Astrocyte (in vitro differentiated cells and primary cell): ENCODE measurements at regions not wholly inside any gene's neighbourhood (a gene's known extent, or its start where the extent isn't known, plus 50 kb on each side); places are given as distances from the start of the nearest gene placed in this dataset.
"Not testable (repeated sequence)": the region's sequence is repeated elsewhere in the genome, so short reads cannot be mapped to it uniquely, and the experiment has no call there.

ENCODE experiments used
- DNase-seq: peaks from one replicate; pipeline ENCODE4 v3.0.0-alpha.2; 2010; ENCODE audit warnings: low read depth
- FAIRE-seq: peaks from 2 replicates; lab custom pipeline; 2011; peaks lifted over from hg19 to GRCh38; lab: Jason Lieb, UNC
- H2AFZ ChIP-seq: 2 replicates; pipeline ENCODE4 v1.6.0; 2012; ENCODE audit warnings: low read depth, low read length, inconsistent platforms
- H3K27ac ChIP-seq: 2 replicates; pipeline ENCODE4 v1.5.1; 2011; ENCODE audit warnings: low read depth, low read length, inconsistent platforms
- H3K27me3 ChIP-seq: 2 replicates; pipeline ENCODE4 v1.6.0; 2011; ENCODE audit warnings: low read length, inconsistent platforms; ENCODE audit not compliant: insufficient read depth
- H3K36me3 ChIP-seq: 2 replicates; pipeline ENCODE4 v1.5.1; 2011; ENCODE audit warnings: low read length, inconsistent platforms; ENCODE audit not compliant: insufficient read depth
- H3K4me1 ChIP-seq: 2 replicates; pipeline ENCODE4 v1.5.1; 2011; ENCODE audit warnings: low read length, inconsistent platforms; ENCODE audit not compliant: insufficient read depth
- H3K4me2 ChIP-seq: 2 replicates; pipeline ENCODE4 v1.6.0; 2012; ENCODE audit warnings: low read length, inconsistent platforms
- H3K4me3 ChIP-seq: 2 replicates; pipeline ENCODE4 v1.5.1; 2011; ENCODE audit warnings: low read depth, mild to moderate bottlenecking, low read length, inconsistent platforms; ENCODE audit not compliant: insufficient read depth
- H3K79me2 ChIP-seq: 2 replicates; pipeline ENCODE4 v1.6.0; 2012; ENCODE audit warnings: mild to moderate bottlenecking, low read length, inconsistent platforms; ENCODE audit not compliant: insufficient read depth
- H3K9ac ChIP-seq: 2 replicates; pipeline ENCODE4 v1.6.0; 2012; ENCODE audit warnings: mild to moderate bottlenecking, low read length, inconsistent platforms
- H3K9me3 ChIP-seq: 2 replicates; pipeline ENCODE4 v1.5.1; 2012; ENCODE audit warnings: low read depth, mild to moderate bottlenecking, low read length, inconsistent platforms; ENCODE audit not compliant: insufficient read depth
- H4K20me1 ChIP-seq: 2 replicates; pipeline ENCODE4 v1.6.0; 2012; ENCODE audit warnings: low read length, inconsistent platforms; ENCODE audit not compliant: insufficient read depth
- H3K27ac Mint-ChIP-seq: one replicate; pipeline ENCODE4 v1.8.0; 2021; ENCODE audit warnings: mild to moderate bottlenecking, mixed read lengths; ENCODE audit not compliant: unreplicated experiment
- H3K27me3 Mint-ChIP-seq: one replicate; pipeline ENCODE4 v1.8.0; 2021; ENCODE audit warnings: low read depth, mixed read lengths; ENCODE audit not compliant: unreplicated experiment
- H3K36me3 Mint-ChIP-seq: one replicate; pipeline ENCODE4 v1.8.0; 2021; ENCODE audit warnings: low read depth, mixed read lengths; ENCODE audit not compliant: unreplicated experiment
- H3K4me1 Mint-ChIP-seq: one replicate; pipeline ENCODE4 v1.8.0; 2021; ENCODE audit warnings: low read depth, mixed read lengths; ENCODE audit not compliant: unreplicated experiment
- H3K4me3 Mint-ChIP-seq: one replicate; pipeline ENCODE4 v1.8.0; 2021; ENCODE audit warnings: mild to moderate bottlenecking, moderate library complexity, mixed read lengths; ENCODE audit not compliant: unreplicated experiment
- H3K9me3 Mint-ChIP-seq: one replicate; pipeline ENCODE4 v1.8.0; 2021; ENCODE audit warnings: mild to moderate bottlenecking, mixed read lengths; ENCODE audit not compliant: unreplicated experiment
- CTCF ChIP-seq: IDR thresholded peaks from 2 replicates; pipeline ENCODE4 v1.5.1; 2011; ENCODE audit warnings: low read depth, mild to moderate bottlenecking, inconsistent platforms, low read length, moderate library complexity; ENCODE audit not compliant: insufficient read depth
- EZH2 ChIP-seq: IDR thresholded peaks from 2 replicates; pipeline ENCODE4 v1.6.1; 2012; ENCODE audit warnings: mild to moderate bottlenecking, low read length, inconsistent platforms; ENCODE audit not compliant: insufficient read depth

DNA sequence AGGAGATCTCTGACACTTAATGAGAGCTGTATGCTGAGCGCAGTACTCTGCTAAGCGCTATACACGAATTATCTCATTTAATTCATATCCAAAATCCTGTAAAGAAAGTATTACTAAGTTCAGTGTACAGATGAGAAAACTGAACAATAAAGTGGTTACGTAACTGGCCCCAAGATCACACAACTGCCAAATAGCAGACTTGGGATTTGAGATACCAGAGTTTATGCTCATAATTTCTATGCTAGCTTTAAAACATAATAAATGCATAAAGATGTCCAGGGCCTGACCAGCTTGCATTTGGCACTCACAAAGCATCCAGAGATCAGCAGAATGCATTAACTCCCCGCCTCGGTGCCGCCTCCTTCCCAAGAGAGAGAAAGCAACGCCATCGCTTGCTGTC lies 83.2 kb upstream of the PWP1 start:
- no peaks in the 10 kb centered on the region for H3K27me3 ChIP-seq
- no peak overlapping the region for H3K4me2 ChIP-seq
- no peak overlapping the region for H3K4me3 Mint-ChIP-seq
- H3K4me1 Mint-ChIP-seq: no peaks in the 10 kb centered on the region
- peaks cover 8% of the 10 kb centered on the region for H3K27me3 Mint-ChIP-seq
- no peak for FAIRE-seq
- H3K4me3 ChIP-seq: no peak overlapping the region
- H4K20me1 ChIP-seq: no peaks in the 10 kb centered on the region
- no peak for DNase-seq
- H3K9ac ChIP-seq: no peak overlapping the region
- no peaks in the 10 kb centered on the region for H3K79me2 ChIP-seq
- H3K36me3 ChIP-seq: no peaks in the 10 kb centered on the region
- TF ChIP-seq EZH2 (no peak), CTCF (no peak)
- H3K9me3 Mint-ChIP-seq: peaks cover 8% of the 10 kb centered on the region
- no peak overlapping the region for H2AFZ ChIP-seq
- H3K9me3 ChIP-seq: no peaks in the 10 kb centered on the region
- no peaks in the 10 kb centered on the region for H3K36me3 Mint-ChIP-seq
- H3K4me1 ChIP-seq: no peaks in the 10 kb centered on the region
- H3K27ac Mint-ChIP-seq: no peak overlapping the region
- H3K27ac ChIP-seq: no peak overlapping the region

GRCh38 chr12:107605293-107605692 lies 80.3 kb upstream of the PWP1 start:
- Mint-ChIP-seq H3K9me3 (peaks cover 2% of the 10 kb centered on the region), H3K4me3 (no peak overlapping the region), H3K36me3 (no peaks in the 10 kb centered on the region), H3K27ac (no peak overlapping the region), H3K4me1 (no peaks in the 10 kb centered on the region), H3K27me3 (peaks cover 12% of the 10 kb centered on the region)
- H3K9me3 ChIP-seq: no peaks in the 10 kb centered on the region
- FAIRE-seq (no peak), DNase-seq (no peak)
- no peaks in the 10 kb centered on the region for H3K36me3 ChIP-seq
- no peak overlapping the region for H2AFZ ChIP-seq
- no peak overlapping the region for H3K4me2 ChIP-seq
- TF ChIP-seq CTCF (no peak), EZH2 (no peak)
- no peaks in the 10 kb centered on the region for H3K79me2 ChIP-seq
- H3K4me3 ChIP-seq: no peak overlapping the region
- peaks cover 3% of the 10 kb centered on the region for H4K20me1 ChIP-seq
- H3K27me3 ChIP-seq: no peaks in the 10 kb centered on the region
- H3K9ac ChIP-seq: no peak overlapping the region
- no peak overlapping the region for H3K27ac ChIP-seq
- no peaks in the 10 kb centered on the region for H3K4me1 ChIP-seq

DNA sequence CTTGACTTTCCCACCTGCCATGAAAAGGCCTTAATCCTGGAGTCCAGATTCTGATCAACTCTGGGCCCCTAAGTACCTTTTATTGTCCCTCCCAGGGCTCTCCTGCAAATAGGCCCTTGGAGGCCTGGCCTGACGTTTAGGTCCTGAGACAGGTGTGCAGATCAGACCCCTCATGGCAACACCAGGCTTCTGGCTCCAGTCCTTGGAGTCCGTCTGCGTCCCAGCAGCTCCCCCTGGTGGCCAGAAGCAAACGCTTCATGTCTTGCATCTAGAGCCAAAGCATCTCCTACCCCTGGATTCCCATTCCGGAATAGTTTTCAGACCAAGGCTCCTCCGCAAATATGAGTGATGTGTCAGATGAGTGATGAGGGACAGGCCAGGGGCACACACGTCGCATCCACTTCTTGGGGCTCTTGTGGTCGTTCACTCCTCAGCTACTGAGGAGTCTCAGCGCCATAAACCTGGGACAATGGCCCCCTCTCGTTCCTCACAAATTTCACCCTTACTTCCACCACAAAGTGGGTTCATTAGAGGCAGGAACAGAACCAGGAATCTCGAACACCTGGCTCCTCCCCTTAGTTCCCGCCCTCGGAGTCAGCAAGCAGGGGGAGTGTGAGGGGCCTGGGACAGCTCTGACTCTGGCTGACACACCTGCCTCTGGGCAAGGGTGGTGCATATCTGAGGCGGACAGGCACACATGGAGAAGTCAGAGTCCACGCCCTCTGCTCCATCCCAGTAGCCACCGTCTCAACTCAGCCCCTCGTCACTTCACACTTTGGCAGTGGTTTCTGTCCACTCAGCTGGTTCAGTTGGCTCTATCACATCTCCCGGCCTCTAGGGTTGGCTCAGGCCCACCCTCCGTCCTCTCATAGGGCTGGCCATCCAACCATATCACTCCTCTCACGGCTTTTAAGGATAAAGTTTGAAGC lies 77.9 kb upstream of the PWP1 start:
- Histone ChIP-seq H3K9me3 (no peaks in the 10 kb centered on the region), H3K27ac (no peak overlapping the region), H3K4me1 (peaks cover 6% of the 10 kb centered on the region), H3K79me2 (no peaks in the 10 kb centered on the region), H2AFZ (no peak overlapping the region), H3K27me3 (no peaks in the 10 kb centered on the region), H3K36me3 (no peaks in the 10 kb centered on the region), H3K9ac (no peak overlapping the region), H3K4me3 (no peak overlapping the region), H4K20me1 (peaks cover 3% of the 10 kb centered on the region), H3K4me2 (no peak overlapping the region)
- Mint-ChIP-seq H3K4me3 (no peak overlapping the region), H3K4me1 (no peaks in the 10 kb centered on the region), H3K27me3 (peaks cover 12% of the 10 kb centered on the region), H3K36me3 (no peaks in the 10 kb centered on the region), H3K27ac (peak overlapping the region; percentile 66), H3K9me3 (peaks cover 2% of the 10 kb centered on the region)
- FAIRE-seq: peak; percentile 73
- DNase-seq: peak; percentile 29
- TF ChIP-seq CTCF (peak; percentile 86), EZH2 (no peak)

DNA sequence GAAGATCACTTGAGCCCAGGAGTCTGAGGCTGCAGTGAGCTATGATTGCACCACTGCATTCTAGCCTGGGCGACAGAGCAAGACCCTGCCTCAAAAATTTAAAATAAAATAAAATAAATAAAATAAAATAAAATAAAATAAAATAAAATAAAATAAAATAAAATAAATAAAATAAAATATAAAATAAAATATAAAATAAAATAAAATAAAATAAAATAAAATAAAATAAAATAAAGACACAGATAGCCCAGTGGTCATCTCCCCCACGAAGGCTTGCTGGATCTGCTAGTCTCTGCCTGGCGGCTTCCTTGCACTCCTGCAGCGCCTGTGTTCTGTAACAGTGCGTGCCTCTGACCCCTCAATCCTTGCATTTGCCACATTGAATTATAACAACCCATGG lies 76.8 kb upstream of the PWP1 start:
- not testable (repeated sequence) for H3K27ac Mint-ChIP-seq, H3K4me1 ChIP-seq, H3K4me3 ChIP-seq, H2AFZ ChIP-seq, FAIRE-seq, H3K9me3 Mint-ChIP-seq, H3K36me3 ChIP-seq, H3K79me2 ChIP-seq, H3K4me3 Mint-ChIP-seq, H3K27ac ChIP-seq, H3K27me3 ChIP-seq, H3K4me2 ChIP-seq, DNase-seq, H3K9me3 ChIP-seq, H3K4me1 Mint-ChIP-seq, H3K36me3 Mint-ChIP-seq, H3K9ac ChIP-seq, H4K20me1 ChIP-seq
- peaks cover 12% of the 10 kb centered on the region for H3K27me3 Mint-ChIP-seq
